PC-9 (cell line): ENCODE measurements at regions not wholly inside any gene's neighbourhood (a gene's known extent, or its start where the extent isn't known, plus 50 kb on each side); places are given as distances from the start of the nearest gene placed in this dataset.

Experiments used
- EZH2 ChIP-seq: fragments of 200-600 bp; sonication (generic); IDR thresholded peaks from 2 replicates; pipeline ENCODE4 v1.8.0; 2017; ENCODE audit warnings: antibody characterized with exemption, low read depth
- TF ChIP-seq, protein P1 (sequence below): fragments of 200-600 bp; sonication (generic); conservative IDR thresholded peaks from 2 replicates; pipeline ENCODE4 v1.6.1; 2017; ENCODE audit warnings: mixed run types, antibody characterized with exemption, mild to moderate bottlenecking, moderate library complexity

- TF ChIP-seq EZH2: no peak
- TF ChIP-seq, protein P1, sequence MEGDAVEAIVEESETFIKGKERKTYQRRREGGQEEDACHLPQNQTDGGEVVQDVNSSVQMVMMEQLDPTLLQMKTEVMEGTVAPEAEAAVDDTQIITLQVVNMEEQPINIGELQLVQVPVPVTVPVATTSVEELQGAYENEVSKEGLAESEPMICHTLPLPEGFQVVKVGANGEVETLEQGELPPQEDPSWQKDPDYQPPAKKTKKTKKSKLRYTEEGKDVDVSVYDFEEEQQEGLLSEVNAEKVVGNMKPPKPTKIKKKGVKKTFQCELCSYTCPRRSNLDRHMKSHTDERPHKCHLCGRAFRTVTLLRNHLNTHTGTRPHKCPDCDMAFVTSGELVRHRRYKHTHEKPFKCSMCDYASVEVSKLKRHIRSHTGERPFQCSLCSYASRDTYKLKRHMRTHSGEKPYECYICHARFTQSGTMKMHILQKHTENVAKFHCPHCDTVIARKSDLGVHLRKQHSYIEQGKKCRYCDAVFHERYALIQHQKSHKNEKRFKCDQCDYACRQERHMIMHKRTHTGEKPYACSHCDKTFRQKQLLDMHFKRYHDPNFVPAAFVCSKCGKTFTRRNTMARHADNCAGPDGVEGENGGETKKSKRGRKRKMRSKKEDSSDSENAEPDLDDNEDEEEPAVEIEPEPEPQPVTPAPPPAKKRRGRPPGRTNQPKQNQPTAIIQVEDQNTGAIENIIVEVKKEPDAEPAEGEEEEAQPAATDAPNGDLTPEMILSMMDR: no peak
Observed at GRCh38 chr15:97547381-97547780, 413.1 kb upstream of the ARRDC4 start.
